NCI-H2227 (cell line): ENCODE measurements at regions not wholly inside any gene's neighbourhood (a gene's known extent, or its start where the extent isn't known, plus 50 kb on each side); places are given as distances from the start of the nearest gene placed in this dataset.

Experiments
- DNase-seq: peaks from one replicate; lab custom pipeline; 2025; ENCODE audit not compliant: unreplicated experiment; lab: John Stamatoyannopoulos, UW

DNA sequence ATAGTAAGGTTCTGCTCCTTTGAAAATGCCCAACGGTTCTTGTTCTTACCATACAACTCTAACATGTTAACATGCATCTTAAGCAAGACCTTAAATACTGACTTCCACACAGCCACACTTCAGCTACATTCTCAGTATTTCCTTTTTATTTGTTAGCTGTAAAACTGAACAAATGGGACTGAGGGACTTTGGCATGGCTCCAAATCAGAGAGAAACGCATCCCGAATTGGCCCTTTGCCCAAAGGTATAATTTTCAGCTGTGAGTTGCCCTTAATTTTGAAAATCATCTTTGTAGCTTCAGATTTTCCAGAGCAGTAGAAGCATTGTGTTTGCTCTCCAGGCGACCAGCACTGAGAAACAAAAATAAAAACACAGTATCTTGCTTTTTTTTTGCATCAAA, 56.4 kb downstream of the NEUROD6 start:
- peak; percentile 84 for DNase-seq

DNA sequence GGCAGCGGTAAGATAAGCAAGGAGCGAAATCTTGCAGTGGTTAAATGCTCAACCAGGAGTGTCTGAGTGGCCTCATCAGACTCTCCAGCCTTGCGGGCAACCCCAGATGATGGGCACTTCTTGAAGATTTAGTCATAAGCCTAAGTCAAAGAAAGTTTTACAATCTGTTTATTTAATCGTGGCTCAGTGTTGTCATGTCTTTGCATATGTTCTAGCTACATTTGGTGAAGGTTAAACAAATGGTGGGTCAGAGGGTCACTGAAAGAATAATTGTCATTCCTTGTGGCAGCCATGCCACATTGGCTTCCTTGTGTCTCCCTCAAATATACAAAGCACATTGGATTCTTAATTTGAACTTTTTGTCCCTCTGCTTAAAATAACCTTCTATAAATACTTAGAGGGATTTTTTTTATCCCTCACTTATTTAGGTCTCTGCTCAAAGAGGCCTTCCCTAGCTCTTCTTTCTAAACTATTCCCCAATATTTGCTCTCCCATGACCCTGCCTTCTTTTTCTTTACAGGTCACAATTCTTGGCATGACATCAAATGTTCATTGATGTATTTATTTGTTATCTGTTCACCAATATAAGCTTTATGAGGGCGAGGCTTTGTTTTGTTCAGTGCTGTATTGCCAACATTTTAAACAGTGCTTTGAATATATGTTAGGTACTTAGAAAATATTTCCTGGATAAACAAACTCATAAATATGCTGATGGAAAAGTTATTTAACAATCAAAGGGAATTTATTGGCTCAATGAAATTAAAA, 68.7 kb downstream of the NEUROD6 start:
- DNase-seq = no peak

DNA sequence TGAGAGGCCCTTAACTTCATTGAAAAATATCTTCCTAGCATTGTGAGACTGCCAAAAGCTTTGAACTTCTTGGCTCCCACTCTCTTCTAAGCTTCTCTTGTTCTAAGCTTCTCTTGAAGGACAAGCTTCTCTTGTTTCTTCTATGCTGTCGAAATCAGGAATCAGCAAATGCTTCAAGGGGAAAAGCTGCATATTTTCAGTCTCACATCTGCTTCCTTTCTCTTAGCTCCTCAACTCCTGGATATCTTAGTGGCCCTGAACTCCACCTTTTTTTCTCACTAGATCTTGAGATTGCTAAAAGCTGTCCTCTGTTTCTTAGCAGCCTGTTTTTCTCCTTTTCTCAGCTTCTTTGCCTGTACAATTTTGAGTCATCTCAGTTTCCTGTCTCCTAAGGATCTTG, 73.0 kb downstream of the NEUROD6 start:
- DNase-seq = no peak

DNA sequence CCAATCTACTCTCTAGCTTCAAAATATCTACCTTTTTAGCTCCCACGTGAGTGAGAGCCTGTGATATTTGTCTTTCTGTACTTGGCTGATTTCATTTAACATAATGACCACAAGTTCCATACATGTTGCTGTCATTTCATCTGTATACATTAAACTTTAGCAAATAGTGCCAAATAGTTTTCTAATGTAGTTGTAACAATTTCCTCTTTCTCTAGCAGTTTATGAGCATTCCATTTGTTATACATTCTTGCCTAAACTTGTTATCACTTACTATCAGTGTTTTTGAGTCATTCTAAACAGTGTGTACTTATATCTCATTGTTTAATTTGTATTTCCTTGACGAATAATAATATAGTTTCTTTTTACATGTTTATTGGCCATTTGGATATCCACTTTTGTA, 77.2 kb downstream of the NEUROD6 start:
- no peak for DNase-seq

DNA sequence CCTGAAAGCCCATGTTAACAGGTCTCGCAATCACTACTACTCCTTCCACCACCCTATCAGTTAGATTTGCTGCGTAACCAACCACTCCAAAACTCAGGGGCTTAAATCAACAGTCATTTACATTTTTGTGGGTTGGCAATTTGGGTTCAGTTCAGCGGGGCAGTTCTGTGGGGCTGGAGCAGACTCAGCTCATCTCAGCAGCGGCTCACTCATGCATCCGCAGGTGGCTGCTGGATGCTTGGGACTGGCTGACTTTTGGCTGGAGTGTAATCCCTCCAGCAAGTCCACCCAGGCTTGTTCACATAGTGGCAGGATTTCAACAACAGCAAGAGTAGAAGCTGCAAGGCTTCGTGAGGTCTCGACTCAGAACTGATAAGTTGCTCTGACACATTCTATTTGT, 79.2 kb downstream of the NEUROD6 start:
- DNase-seq = no peak

DNA sequence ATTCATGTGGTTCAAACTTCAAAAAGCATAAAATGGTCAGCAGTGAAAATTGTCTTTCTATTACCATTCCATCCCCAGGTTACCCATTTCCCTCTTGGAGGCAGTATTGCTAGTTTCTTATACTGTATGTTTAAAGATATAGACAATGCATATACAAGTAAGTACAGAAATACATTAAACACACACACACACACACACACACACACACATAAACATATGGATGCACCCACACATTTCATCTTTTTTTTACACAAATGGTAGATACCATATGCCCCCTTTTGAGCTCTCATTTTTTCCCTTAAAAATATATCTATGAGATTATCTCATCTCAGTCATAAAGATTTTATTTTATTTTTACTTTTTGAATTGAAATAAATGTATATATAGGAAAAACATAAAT, 79.7 kb downstream of the NEUROD6 start:
- DNase-seq = no peak

DNA sequence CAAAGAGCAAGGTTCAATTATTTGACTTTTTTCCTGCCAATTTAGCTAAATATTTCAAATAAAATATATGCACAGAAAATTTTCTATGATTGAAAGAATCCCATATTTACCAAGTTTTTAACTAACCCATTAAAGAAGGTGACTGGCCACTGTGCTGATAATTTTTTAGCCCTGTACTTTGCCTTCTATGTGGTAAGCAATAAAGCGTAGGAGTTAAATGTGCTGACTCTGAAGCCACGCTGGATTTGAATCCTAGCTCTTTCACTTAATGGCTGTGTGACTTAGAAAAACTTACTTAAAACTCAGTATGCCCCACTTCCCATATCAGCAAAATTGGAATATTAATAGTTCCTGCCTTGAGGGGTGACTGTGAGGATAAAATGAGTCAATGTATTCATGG, 82.1 kb downstream of the NEUROD6 start:
- no peak for DNase-seq

DNA sequence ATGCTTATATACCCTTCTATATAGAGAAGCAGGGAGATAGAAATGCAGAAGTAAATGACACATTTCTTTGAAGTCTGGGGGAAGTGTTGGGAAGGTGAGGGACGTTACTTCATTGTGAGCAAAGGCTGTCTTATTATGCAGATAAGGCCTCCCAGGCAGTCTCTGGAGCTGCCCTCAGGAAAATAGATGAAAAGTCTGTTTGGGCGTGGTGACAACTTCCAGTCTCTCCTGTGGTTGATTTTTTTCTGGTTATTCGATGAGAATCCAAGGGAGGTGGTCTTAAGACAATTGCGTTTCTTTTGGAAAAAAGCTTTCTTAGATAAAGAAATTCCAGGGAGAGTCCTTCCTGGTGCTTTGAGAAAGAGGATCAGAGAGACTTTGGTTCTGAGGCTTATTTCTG, 84.0 kb downstream of the NEUROD6 start:
- no peak for DNase-seq

DNA sequence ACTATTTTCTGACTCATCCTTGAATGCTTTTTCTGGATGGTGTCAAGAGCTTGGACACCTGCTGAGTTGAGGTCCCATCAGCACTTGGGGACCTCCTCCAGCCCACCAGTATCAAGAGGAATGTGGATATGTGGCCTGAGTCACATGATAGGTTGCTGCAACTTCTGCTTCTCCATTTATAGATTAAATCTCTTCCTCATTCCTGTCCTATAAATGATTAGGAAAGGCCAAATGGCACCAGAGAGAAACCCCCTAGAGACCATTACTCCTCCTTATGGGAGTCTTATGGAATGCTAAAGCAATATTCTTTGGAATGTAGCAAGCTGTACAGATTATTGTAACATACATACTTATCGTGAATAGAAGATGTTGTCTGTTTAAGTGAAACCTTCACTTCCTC, 85.6 kb downstream of the NEUROD6 start:
- DNase-seq = no peak

DNA sequence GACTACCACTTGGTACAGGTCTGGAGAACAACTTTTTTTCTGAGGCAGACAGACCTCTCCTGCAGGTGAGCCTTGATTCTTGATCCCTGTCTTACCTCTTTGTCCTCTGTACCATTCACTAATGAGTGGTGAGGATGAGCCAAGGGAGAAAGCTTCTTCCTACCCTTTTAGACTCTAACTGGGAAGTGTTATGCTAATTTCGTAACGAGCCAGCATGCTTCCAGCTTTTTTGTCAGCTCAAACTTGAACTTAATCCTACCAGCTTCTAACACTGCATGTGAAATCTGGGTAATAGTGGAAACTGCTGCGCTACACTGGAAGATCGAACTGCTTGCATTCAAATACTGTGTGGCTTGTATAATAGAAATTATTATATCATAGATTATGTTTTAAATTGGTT, 87.0 kb downstream of the NEUROD6 start:
- DNase-seq = no peak

DNA sequence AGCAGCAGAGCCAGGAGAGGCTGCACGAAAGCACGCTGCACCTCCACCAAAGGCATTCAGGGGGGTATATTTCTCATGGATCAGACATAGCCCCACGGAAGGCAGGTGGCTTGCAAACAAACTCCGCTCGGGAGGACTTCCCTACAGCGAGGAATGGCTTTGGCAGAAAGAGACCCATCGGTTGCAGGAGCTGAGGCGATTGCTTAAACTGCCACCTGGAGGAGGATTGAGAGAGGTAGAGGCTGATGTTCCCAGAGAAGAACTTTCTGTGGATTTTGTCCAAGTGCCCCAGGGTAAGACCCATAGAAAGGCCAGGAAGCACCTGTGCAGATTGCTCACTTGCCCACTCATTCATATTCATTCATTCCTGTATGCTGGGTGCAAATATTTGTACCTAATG, 89.1 kb downstream of the NEUROD6 start:
- no peak for DNase-seq

DNA sequence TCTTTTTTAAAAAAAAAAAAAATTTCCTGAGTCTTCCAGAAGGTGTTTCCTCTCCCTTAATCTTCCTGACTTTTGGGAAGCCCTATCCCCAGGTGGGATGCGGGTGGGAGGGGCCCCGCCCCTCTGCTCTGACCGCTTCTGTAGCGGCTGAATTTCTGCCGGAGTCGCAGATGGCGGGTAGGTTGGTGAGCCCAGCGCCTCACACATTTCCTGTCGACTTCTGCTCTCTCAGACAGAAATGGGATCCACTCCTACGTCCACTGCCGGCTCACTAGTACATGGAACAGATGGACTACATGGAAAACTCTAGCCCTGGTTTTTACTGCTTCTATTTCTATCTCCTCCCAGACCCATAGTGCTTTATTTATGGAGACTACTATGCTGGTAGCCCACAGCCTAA, 90.9 kb downstream of the NEUROD6 start:
- DNase-seq = no peak

DNA sequence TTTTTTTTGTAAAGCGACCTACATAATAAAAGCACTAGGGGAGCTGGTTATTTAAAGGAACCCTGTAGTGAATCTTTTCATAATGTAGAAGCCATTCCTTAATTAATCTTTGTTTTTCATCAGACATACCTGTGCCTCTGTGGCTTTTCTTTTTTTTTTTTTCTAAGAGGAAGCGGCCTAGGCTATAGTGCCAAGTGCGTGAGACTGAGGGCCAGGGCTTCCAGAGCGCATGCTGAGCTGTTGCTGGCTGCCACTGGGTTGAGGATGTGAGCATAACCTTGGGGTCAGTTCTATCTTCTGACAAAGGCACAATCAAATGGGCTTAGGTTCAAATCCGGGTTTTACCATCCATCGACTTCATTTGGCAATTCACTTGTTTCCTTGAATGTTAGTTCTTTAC, 103.7 kb downstream of the NEUROD6 start:
- DNase-seq = no peak

DNA sequence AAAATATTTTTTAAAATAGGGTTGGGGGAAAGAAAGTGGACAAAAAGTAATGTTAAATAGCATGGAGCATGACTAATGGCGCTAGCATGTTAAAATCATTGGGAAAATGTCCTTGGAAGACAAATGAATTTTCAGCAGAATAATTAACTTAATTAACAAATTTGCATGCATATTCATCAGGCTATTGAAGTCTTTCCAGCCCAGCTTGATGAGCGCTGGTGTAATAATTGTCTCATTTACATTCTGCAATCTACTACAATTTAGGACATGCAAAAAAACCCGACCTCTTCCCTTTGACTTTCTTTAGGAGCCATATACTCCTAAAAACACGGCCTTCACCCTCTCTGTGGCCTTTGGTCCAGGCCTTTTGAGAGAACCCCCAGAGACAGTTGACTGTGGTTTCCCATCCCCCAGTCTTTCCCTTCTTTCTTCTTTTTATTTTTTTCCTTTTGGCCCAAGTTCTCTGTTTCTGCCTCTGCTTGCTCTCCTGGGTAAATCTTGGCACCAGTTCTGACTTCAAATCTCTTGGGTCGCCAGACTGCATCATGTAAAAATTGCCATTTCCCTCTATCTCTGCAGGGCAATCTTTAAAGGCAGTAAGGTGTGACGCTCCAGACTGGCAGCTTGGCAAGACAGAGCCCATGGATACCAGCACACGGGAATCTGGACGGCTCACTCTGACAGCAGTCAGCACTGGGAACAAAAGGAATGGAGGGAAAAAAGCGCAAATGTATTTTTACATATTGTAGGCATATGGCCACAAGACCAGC, 105.5 kb downstream of the NEUROD6 start:
- no peak for DNase-seq

DNA sequence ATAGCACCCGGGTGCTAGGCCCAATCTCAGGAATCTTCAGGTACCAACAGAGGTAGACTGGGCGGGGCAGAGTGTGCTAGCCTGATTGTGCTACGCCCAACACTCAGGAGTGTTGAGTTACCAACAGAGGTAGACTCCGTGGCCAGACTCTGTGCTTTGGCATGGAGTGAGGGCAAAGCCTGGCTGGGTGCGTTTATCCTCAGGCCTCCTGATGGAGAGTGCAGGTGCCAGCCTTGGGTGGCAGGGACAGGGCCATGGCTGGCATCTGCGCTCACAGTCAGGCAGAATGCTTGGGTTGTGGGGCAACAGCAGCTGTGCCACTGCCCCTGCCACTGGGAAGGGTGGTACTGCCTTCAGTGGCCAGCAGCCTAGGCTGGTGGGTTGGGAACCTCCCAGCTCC, 111.6 kb downstream of the NEUROD6 start:
- DNase-seq = no peak

DNA sequence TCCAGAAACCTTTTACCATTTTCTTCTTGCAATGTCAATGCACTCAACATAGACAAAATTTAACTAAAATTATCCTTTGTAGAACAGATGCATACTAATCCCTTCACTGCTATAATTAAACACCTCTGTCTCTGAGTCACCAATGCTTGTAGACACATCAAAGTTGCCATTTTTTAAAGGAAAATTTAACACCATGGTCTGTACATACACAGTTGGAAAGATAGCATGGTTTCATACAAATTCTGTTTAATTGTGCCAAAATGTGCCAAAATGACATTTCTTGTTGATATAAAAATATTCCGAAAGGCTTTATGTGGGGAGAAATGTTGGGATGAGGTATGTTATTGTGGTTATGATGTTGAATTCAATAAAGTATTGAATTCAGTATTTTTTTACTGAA, 125.8 kb downstream of the NEUROD6 start:
- DNase-seq = no peak

DNA sequence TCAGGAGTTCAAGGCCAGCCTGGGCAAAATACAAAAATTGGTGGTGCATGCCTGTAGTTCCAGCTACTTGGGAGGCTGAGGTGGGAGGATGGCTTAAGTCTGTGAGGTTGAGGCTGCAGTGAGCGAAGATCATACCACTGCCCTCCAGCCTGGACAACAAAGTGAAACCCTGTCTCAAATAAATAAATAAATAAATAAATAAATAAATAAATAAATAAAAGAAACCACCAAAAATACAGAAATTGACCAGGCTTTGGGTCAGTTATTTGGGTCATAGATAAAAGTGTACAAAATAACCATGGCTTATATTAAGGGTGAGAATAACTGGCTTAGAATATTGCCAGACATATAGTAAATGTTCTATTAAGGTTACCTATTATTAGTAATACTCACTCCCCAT, 129.2 kb downstream of the NEUROD6 start:
- DNase-seq = no peak

DNA sequence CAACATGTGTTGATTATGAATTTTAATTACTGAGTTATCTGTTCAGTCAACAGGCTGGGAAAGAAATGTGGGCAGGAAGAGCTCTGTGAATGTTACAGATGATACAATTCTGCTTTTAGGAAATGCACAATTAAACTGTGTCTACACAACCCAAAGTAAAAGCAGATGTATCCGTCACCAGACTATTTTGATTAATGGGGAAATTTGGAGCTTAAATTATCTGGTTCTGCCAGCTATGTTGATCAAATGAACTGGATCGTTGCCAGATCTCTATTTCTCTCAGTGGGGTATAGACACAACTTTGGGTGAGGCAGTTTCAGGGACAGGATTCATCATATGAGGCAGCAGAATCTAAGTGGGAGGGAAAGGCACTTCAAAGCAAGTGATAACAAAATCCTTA, 136.5 kb downstream of the NEUROD6 start:
- no peak for DNase-seq

DNA sequence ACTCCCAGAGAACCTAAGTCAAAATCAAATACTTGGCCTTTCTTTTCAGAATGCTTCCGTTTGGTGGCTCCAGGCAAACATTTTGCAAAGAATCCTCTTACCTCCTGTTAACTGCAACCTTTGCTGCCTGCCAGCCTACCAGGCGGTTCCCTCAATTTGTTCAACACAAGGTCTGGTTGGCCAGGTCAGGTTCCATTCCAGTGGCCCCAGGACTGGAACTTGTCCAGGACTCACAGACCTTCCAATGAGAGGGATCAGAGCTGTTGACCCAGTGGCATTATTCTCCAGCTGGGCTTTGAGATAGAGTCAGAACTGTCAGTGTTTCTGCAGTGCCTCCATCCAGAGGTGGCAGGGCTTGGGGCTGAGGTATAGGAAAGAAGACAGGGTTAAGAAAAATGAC, 137.0 kb downstream of the NEUROD6 start:
- no peak for DNase-seq

DNA sequence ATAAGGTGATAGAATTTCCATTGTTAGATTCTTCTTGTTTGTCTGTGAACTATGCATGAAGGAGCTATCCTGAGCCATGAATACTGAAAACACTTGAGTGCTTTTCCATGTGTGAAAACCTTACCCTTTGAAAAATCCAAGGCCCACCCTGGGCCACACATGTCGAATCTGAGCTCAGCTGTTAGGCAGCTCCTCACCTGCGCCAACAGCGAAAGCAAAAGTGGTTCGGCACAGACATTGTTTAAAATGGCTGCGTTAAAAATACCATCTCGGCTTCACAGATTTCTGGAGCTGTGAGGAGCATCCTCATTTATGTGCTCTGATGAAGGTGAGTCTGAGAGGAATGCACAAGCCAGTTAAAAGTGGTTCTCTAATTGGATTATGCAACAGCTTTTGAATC, 137.7 kb downstream of the NEUROD6 start:
- no peak for DNase-seq

DNA sequence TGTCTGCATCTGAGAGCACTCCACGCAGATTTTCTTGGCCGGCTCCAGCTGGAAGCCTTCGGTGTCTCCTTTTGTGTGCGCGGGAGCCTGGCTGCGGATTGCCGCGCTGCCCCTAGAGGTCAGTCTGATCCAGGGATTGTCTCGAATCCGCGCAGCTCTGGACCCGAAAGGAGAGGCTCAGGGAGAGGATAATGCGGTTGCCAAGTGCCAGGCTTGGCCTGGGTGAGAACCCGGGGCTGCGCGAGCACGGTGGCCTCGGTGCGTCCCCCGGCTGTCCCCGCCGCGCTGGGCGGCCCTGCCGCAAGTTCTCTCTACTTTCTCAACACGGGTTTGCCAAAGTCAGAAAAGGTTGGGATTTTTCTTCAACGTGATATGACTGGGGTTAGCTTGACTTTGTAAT, 140.9 kb downstream of the ADCYAP1R1 start:
- peak; percentile 89 for DNase-seq

DNA sequence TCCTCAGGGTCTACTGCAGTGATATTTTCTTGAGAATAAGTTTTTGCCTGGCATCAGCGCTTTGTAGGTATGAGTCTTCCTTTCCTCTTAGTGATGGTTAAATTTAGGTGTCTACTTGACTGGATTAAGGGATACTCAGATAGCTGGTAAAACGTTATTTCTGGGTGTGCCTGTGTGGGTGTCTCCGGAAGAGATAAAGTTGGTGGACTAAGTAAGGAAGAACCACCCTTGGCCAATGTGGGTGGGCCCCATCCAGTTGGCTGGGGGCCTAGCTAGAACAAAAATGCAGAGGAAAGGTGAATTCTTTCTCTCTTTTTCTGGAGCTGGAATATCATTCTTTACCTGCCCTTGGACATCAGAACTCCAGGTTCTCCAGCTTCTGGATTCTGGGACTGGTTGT, 138.8 kb downstream of the ADCYAP1R1 start:
- DNase-seq = no peak

DNA sequence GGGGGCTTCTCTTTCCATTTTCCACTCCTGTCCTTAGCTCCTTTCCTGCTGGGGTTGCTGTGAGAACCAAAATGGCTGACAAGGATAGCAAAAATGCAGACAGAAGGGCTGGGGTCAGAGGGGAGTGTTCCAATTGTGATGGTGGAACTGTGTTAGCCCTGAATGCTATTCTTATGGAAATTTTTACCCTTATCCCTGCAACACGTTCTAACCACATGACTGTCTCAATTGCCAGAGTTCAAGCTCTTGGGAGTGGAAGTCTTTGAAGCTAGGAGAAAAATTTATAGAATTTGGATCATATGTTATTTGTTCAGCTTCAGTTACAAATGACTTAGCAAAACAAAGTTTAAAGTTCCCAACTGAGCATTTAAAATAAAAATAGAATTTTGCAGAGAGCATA, 134.1 kb downstream of the ADCYAP1R1 start:
- DNase-seq = no peak
